Adrenal gland (tissue), 5 donors: ENCODE measurements at regions not wholly inside any gene's neighbourhood (a gene's known extent, or its start where the extent isn't known, plus 50 kb on each side); places are given as distances from the start of the nearest gene placed in this dataset.

Experiments
- POLR2A ChIP-seq, 2 donors: fragments of 450-650 bp; IDR thresholded peaks; one replicate each; pipeline ENCODE4 v1.6.1; 2017; ENCODE audit warnings: antibody characterized with exemption in 2 of 2, mild to moderate bottlenecking in 2 of 2, moderate library complexity in 1 of 2
- TF ChIP-seq, protein P1 (sequence below), 6 experiments: fragments of 450-650 bp in 4 of 6; fragments of 200-600 bp in 2 of 6; sonication (generic) in 1 of 6; IDR thresholded peaks; 1 replicate in 5 of 6; 2 replicates in 1 of 6; pipeline versions ENCODE4 v1.5.1 to v1.8.0; 2016 to 2021; ENCODE audit warnings: antibody characterized with exemption in 6 of 6, mild to moderate bottlenecking in 2 of 6, moderate library complexity in 1 of 6
- donor health status: DM: no; HTN: no; CAD: no.

DNA sequence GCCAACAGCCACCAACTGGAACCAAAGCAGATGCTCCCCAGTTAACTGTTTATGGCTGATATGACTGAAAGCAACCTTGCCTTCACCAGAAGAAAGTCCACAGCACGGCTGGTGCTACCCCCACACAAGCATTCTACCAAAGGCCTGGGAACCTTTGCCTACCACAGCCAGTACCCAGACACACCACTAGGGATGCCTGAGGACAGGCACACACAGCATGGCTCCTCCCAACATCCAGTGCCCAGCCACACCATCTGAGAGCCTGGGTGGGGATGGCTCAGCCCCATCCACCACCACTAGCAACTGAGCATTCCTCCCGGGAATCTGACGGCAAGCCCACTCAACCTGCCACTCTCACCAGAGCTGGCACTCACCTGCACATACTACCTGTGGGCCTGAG lies 178.6 kb downstream of the SLC7A11 start:
- TF ChIP-seq, protein P1, sequence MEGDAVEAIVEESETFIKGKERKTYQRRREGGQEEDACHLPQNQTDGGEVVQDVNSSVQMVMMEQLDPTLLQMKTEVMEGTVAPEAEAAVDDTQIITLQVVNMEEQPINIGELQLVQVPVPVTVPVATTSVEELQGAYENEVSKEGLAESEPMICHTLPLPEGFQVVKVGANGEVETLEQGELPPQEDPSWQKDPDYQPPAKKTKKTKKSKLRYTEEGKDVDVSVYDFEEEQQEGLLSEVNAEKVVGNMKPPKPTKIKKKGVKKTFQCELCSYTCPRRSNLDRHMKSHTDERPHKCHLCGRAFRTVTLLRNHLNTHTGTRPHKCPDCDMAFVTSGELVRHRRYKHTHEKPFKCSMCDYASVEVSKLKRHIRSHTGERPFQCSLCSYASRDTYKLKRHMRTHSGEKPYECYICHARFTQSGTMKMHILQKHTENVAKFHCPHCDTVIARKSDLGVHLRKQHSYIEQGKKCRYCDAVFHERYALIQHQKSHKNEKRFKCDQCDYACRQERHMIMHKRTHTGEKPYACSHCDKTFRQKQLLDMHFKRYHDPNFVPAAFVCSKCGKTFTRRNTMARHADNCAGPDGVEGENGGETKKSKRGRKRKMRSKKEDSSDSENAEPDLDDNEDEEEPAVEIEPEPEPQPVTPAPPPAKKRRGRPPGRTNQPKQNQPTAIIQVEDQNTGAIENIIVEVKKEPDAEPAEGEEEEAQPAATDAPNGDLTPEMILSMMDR (IDR thresholded peaks at IDR 0.05), result no peak
- no peak for TF ChIP-seq POLR2A (IDR thresholded peaks at IDR 0.05)
